IPS-18a (cell line): ENCODE measurements at regions not wholly inside any gene's neighbourhood (a gene's known extent, or its start where the extent isn't known, plus 50 kb on each side); places are given as distances from the start of the nearest gene placed in this dataset.
"Not testable (repeated sequence)": the region's sequence is repeated elsewhere in the genome, so short reads cannot be mapped to it uniquely, and the experiment has no call there.

Experiments used
- H3K27ac ChIP-seq: one replicate; pipeline ENCODE4 v1.5.1; 2013; ENCODE audit warnings: low read length
- H3K27me3 ChIP-seq: one replicate; pipeline ENCODE4 v1.6.1; 2013; ENCODE audit warnings: mild to moderate bottlenecking, low read length; ENCODE audit not compliant: control insufficient read depth, insufficient read depth
- H3K36me3 ChIP-seq: one replicate; pipeline ENCODE4 v1.6.1; 2013; ENCODE audit warnings: low read depth, low read length; ENCODE audit not compliant: control insufficient read depth
- H3K4me1 ChIP-seq: one replicate; pipeline ENCODE4 v1.6.1; 2013; ENCODE audit warnings: low read depth, low read length; ENCODE audit not compliant: control insufficient read depth
- H3K4me3 ChIP-seq: one replicate; pipeline ENCODE4 v1.5.1; 2013; ENCODE audit warnings: low read length
- H3K9ac ChIP-seq: one replicate; pipeline ENCODE4 v1.6.1; 2013; ENCODE audit warnings: mild to moderate bottlenecking, low read length, moderate library complexity
- H3K9me3 ChIP-seq: one replicate; pipeline ENCODE4 v1.6.1; 2013; ENCODE audit warnings: low read depth, low read length; ENCODE audit not compliant: control insufficient read depth

- H3K4me1 ChIP-seq, H3K27me3 ChIP-seq, H3K4me3 ChIP-seq, H3K27ac ChIP-seq, H3K36me3 ChIP-seq, H3K9ac ChIP-seq: not testable (repeated sequence)
- H3K9me3 ChIP-seq: peaks cover 10% of the 10 kb centered on the region
These were observed 118.9 kb downstream of the ZNF486 start for GRCh38 chr19:20285876-20286275.

GRCh38 chr19:20279516-20279915 lies 112.5 kb downstream of the ZNF486 start:
- peaks cover 10% of the 10 kb centered on the region for H3K9me3 ChIP-seq
- H3K36me3 ChIP-seq: no peaks in the 10 kb centered on the region
- no peak overlapping the region for H3K4me3 ChIP-seq
- no peak overlapping the region for H3K9ac ChIP-seq
- no peak overlapping the region for H3K27ac ChIP-seq
- no peaks in the 10 kb centered on the region for H3K4me1 ChIP-seq
- H3K27me3 ChIP-seq: no peaks in the 10 kb centered on the region

- Histone ChIP-seq H3K4me3 (no peak overlapping the region), H3K36me3 (no peaks in the 10 kb centered on the region), H3K27ac (no peak overlapping the region), H3K9ac (no peak overlapping the region), H3K9me3 (peaks cover 3% of the 10 kb centered on the region), H3K4me1 (no peaks in the 10 kb centered on the region), H3K27me3 (no peaks in the 10 kb centered on the region)
These were observed 111.3 kb downstream of the ZNF486 start for GRCh38 chr19:20278342-20278741.

GRCh38 chr19:20276732-20277082 lies 109.7 kb downstream of the ZNF486 start:
- H3K27ac ChIP-seq, H3K4me1 ChIP-seq, H3K4me3 ChIP-seq, H3K36me3 ChIP-seq, H3K27me3 ChIP-seq, H3K9ac ChIP-seq, H3K9me3 ChIP-seq: not testable (repeated sequence)

DNA sequence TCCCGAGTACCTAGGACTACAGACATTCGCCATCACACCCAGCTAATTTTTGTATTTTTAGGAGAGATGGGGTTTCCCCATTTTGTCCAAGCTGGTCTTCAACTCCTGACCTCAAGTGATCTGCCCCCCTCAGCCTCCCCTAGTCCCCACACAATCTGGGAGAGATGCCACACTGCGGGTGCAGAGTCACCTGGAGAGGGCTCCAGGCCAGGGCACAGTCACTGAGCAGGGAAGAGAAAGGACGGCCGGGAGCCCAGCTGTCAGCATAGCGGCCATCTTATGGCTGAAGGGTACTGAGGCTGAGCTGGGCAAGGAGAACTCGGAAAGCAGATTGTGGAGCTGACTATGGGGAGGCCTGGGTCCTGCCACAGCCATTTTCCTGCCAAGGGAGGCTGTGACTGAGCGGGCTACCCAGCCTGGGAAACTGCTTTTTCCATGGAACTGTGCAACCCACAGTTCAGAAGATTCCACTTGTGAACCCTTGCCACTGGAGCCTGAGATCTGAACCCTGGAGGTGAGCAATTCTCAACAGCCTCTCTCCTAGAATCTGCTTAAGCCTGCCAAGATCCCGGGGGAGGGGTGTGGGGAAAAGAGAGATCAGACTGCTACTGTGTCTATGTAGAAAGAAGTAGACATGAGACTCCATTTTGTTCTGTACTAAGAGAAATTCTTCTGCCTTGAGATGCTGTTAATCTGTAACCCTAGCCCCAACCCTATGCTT lies 109.2 kb downstream of the ZNF486 start:
- no peaks in the 10 kb centered on the region for H3K4me1 ChIP-seq
- H3K36me3 ChIP-seq: no peaks in the 10 kb centered on the region
- no peak overlapping the region for H3K9ac ChIP-seq
- no peak overlapping the region for H3K27ac ChIP-seq
- H3K9me3 ChIP-seq: peaks cover 3% of the 10 kb centered on the region
- H3K4me3 ChIP-seq: no peak overlapping the region
- no peaks in the 10 kb centered on the region for H3K27me3 ChIP-seq

GRCh38 chr19:20273951-20274570 lies 107.0 kb downstream of the ZNF486 start:
- Histone ChIP-seq H3K4me3 (no peak overlapping the region), H3K9ac (no peak overlapping the region), H3K36me3 (no peaks in the 10 kb centered on the region), H3K27ac (no peak overlapping the region), H3K4me1 (no peaks in the 10 kb centered on the region), H3K27me3 (no peaks in the 10 kb centered on the region), H3K9me3 (no peaks in the 10 kb centered on the region)

GRCh38 chr19:20273376-20273775 lies 106.4 kb downstream of the ZNF486 start:
- Histone ChIP-seq H3K9me3 (no peaks in the 10 kb centered on the region), H3K9ac (no peak overlapping the region), H3K27me3 (no peaks in the 10 kb centered on the region), H3K4me1 (no peaks in the 10 kb centered on the region), H3K4me3 (no peak overlapping the region), H3K36me3 (no peaks in the 10 kb centered on the region), H3K27ac (no peak overlapping the region)

- H3K27ac ChIP-seq, H3K9ac ChIP-seq, H3K4me1 ChIP-seq, H3K9me3 ChIP-seq, H3K27me3 ChIP-seq, H3K36me3 ChIP-seq, H3K4me3 ChIP-seq: not testable (repeated sequence)
These were observed 105.6 kb downstream of the ZNF486 start for GRCh38 chr19:20272627-20273010.

GRCh38 chr19:20271927-20272626 lies 105.1 kb downstream of the ZNF486 start:
- not testable (repeated sequence) for H3K9me3 ChIP-seq, H3K4me3 ChIP-seq, H3K27ac ChIP-seq, H3K36me3 ChIP-seq, H3K4me1 ChIP-seq, H3K27me3 ChIP-seq, H3K9ac ChIP-seq

- H3K27ac ChIP-seq: no peak overlapping the region
- H3K9me3 ChIP-seq: peaks cover 5% of the 10 kb centered on the region
- no peaks in the 10 kb centered on the region for H3K36me3 ChIP-seq
- no peak overlapping the region for H3K9ac ChIP-seq
- no peaks in the 10 kb centered on the region for H3K27me3 ChIP-seq
- no peak overlapping the region for H3K4me3 ChIP-seq
- H3K4me1 ChIP-seq: no peaks in the 10 kb centered on the region
These were observed 104.4 kb downstream of the ZNF486 start for GRCh38 chr19:20271215-20271926.

GRCh38 chr19:20269461-20269860 lies 102.4 kb downstream of the ZNF486 start:
- Histone ChIP-seq H3K27me3 (no peaks in the 10 kb centered on the region), H3K4me3 (no peak overlapping the region), H3K4me1 (no peaks in the 10 kb centered on the region), H3K27ac (no peak overlapping the region), H3K9me3 (peaks cover 5% of the 10 kb centered on the region), H3K9ac (no peak overlapping the region), H3K36me3 (no peaks in the 10 kb centered on the region)
